Activated T-helper 2 cell treated with anti-CD3 and anti-CD28 coated beads, Interferon-gamma antibody, Interleukin-2, Interleukin-4, amounts not matched to agents 10 μg/mL and 5 μg/mL and 100 μg/mL, durations not matched to agents 14 hours and 24 hours and 36 hours (primary cell): ENCODE measurements at regions not wholly inside any gene's neighbourhood (a gene's known extent, or its start where the extent isn't known, plus 50 kb on each side); places are given as distances from the start of the nearest gene placed in this dataset.

Source experiments
- DNase-seq: peaks from one replicate; pipeline ENCODE4 v3.0.0; 2021; ENCODE audit warnings: low spot score
- H3K27ac Mint-ChIP-seq: one replicate; pipeline ENCODE4 v1.8.0; 2021; ENCODE audit warnings: mixed read lengths
- H3K27me3 Mint-ChIP-seq: one replicate; pipeline ENCODE4 v1.8.0; 2021; ENCODE audit warnings: low read depth, mixed read lengths
- H3K36me3 Mint-ChIP-seq: one replicate; pipeline ENCODE4 v1.8.0; 2021; ENCODE audit warnings: low read depth, mixed read lengths
- H3K4me1 Mint-ChIP-seq: one replicate; pipeline ENCODE4 v1.8.0; 2021; ENCODE audit warnings: low read depth, mixed read lengths
- H3K4me3 Mint-ChIP-seq: one replicate; pipeline ENCODE4 v1.8.0; 2021; ENCODE audit warnings: low read depth, mild to moderate bottlenecking, moderate library complexity, mixed read lengths
- H3K9me3 Mint-ChIP-seq: one replicate; pipeline ENCODE4 v1.8.0; 2021; ENCODE audit warnings: mixed read lengths
- intact Hi-C: fragments of 100-400 bp; cut with micrococcal nuclease; formaldehyde crosslinking; loops from one replicate; pipeline ENCODE4 v1.15.1; 2023

GRCh38 chr15:97547381-97547780, 413.1 kb upstream of the ARRDC4 start:
- DNase-seq: no peak
- H3K27me3 Mint-ChIP-seq: no peaks in the 10 kb centered on the region
- H3K9me3 Mint-ChIP-seq: peaks cover 48% of the 10 kb centered on the region
- no peaks in the 10 kb centered on the region for H3K36me3 Mint-ChIP-seq
- H3K4me3 Mint-ChIP-seq: no peak overlapping the region
- H3K27ac Mint-ChIP-seq: no peak overlapping the region
- intact Hi-C loops: no loop called here
- no peaks in the 10 kb centered on the region for H3K4me1 Mint-ChIP-seq

- Mint-ChIP-seq H3K27ac (no peak overlapping the region), H3K4me3 (no peak overlapping the region), H3K9me3 (peaks cover 16% of the 10 kb centered on the region), H3K4me1 (no peaks in the 10 kb centered on the region), H3K36me3 (no peaks in the 10 kb centered on the region), H3K27me3 (no peaks in the 10 kb centered on the region)
- intact Hi-C loops: no loop called here
- DNase-seq: no peak
Measured at GRCh38 chr15:97561529-97561928, 399.0 kb upstream of the ARRDC4 start.

GRCh38 chr15:97563516-97563915, 397.0 kb upstream of the ARRDC4 start:
- no peak for DNase-seq
- Mint-ChIP-seq H3K36me3 (no peaks in the 10 kb centered on the region), H3K4me1 (no peaks in the 10 kb centered on the region), H3K4me3 (no peak overlapping the region), H3K27me3 (no peaks in the 10 kb centered on the region), H3K27ac (no peak overlapping the region), H3K9me3 (peaks cover 22% of the 10 kb centered on the region)
- intact Hi-C loops: no loop called here

- peaks cover 21% of the 10 kb centered on the region for H3K9me3 Mint-ChIP-seq
- DNase-seq: no peak
- no peaks in the 10 kb centered on the region for H3K36me3 Mint-ChIP-seq
- no peak overlapping the region for H3K4me3 Mint-ChIP-seq
- H3K27me3 Mint-ChIP-seq: no peaks in the 10 kb centered on the region
- intact Hi-C loops: no loop called here
- H3K4me1 Mint-ChIP-seq: no peaks in the 10 kb centered on the region
- no peak overlapping the region for H3K27ac Mint-ChIP-seq
Measured at GRCh38 chr15:97566961-97567360, 393.5 kb upstream of the ARRDC4 start.

- intact Hi-C loops: no loop called here
- H3K4me3 Mint-ChIP-seq: no peak overlapping the region
- no peaks in the 10 kb centered on the region for H3K36me3 Mint-ChIP-seq
- DNase-seq: no peak
- H3K9me3 Mint-ChIP-seq: peaks cover 21% of the 10 kb centered on the region
- no peaks in the 10 kb centered on the region for H3K4me1 Mint-ChIP-seq
- H3K27me3 Mint-ChIP-seq: no peaks in the 10 kb centered on the region
- H3K27ac Mint-ChIP-seq: no peak overlapping the region
Measured at GRCh38 chr15:97567411-97567810, 393.1 kb upstream of the ARRDC4 start.

- no peaks in the 10 kb centered on the region for H3K27me3 Mint-ChIP-seq
- H3K36me3 Mint-ChIP-seq: no peaks in the 10 kb centered on the region
- intact Hi-C loops: no loop called here
- peaks cover 37% of the 10 kb centered on the region for H3K9me3 Mint-ChIP-seq
- no peak overlapping the region for H3K4me3 Mint-ChIP-seq
- no peak for DNase-seq
- H3K4me1 Mint-ChIP-seq: no peaks in the 10 kb centered on the region
- H3K27ac Mint-ChIP-seq: no peak overlapping the region
Measured at GRCh38 chr15:97576929-97577645, 383.4 kb upstream of the ARRDC4 start.

- Mint-ChIP-seq H3K27ac (no peak overlapping the region), H3K4me3 (no peak overlapping the region), H3K27me3 (no peaks in the 10 kb centered on the region), H3K36me3 (no peaks in the 10 kb centered on the region), H3K4me1 (no peaks in the 10 kb centered on the region), H3K9me3 (peaks cover 30% of the 10 kb centered on the region)
- DNase-seq: no peak
- intact Hi-C loops: no loop called here
Measured at GRCh38 chr15:97585408-97585807, 375.1 kb upstream of the ARRDC4 start.

GRCh38 chr15:97592778-97593177, 367.7 kb upstream of the ARRDC4 start:
- H3K9me3 Mint-ChIP-seq: peaks cover 2% of the 10 kb centered on the region
- H3K36me3 Mint-ChIP-seq: no peaks in the 10 kb centered on the region
- no peak overlapping the region for H3K27ac Mint-ChIP-seq
- no peaks in the 10 kb centered on the region for H3K4me1 Mint-ChIP-seq
- intact Hi-C loops: no loop called here
- no peak for DNase-seq
- no peak overlapping the region for H3K4me3 Mint-ChIP-seq
- no peaks in the 10 kb centered on the region for H3K27me3 Mint-ChIP-seq

- Mint-ChIP-seq H3K4me3 (no peak overlapping the region), H3K9me3 (peaks cover 10% of the 10 kb centered on the region), H3K4me1 (no peaks in the 10 kb centered on the region), H3K27me3 (no peaks in the 10 kb centered on the region), H3K27ac (no peak overlapping the region), H3K36me3 (no peaks in the 10 kb centered on the region)
- intact Hi-C loops: no loop called here
- no peak for DNase-seq
Measured at GRCh38 chr15:97597801-97598200, 362.7 kb upstream of the ARRDC4 start.

GRCh38 chr15:97598353-97598798, 362.1 kb upstream of the ARRDC4 start:
- Mint-ChIP-seq H3K27me3 (no peaks in the 10 kb centered on the region), H3K4me1 (no peaks in the 10 kb centered on the region), H3K36me3 (no peaks in the 10 kb centered on the region), H3K27ac (no peak overlapping the region), H3K4me3 (no peak overlapping the region), H3K9me3 (peaks cover 10% of the 10 kb centered on the region)
- intact Hi-C loops: no loop called here
- DNase-seq: no peak

- intact Hi-C loops: no loop called here
- H3K4me3 Mint-ChIP-seq: no peak overlapping the region
- peaks cover 14% of the 10 kb centered on the region for H3K9me3 Mint-ChIP-seq
- no peak overlapping the region for H3K27ac Mint-ChIP-seq
- no peak for DNase-seq
- no peaks in the 10 kb centered on the region for H3K4me1 Mint-ChIP-seq
- no peaks in the 10 kb centered on the region for H3K27me3 Mint-ChIP-seq
- no peaks in the 10 kb centered on the region for H3K36me3 Mint-ChIP-seq
Measured at GRCh38 chr15:97600190-97600589, 360.3 kb upstream of the ARRDC4 start.

- Mint-ChIP-seq H3K9me3 (peaks cover 24% of the 10 kb centered on the region), H3K27ac (no peak overlapping the region), H3K4me3 (no peak overlapping the region), H3K4me1 (no peaks in the 10 kb centered on the region), H3K36me3 (no peaks in the 10 kb centered on the region), H3K27me3 (no peaks in the 10 kb centered on the region)
- intact Hi-C loops: no loop called here
- DNase-seq: no peak
Measured at GRCh38 chr15:97604677-97605076, 355.8 kb upstream of the ARRDC4 start.

- H3K36me3 Mint-ChIP-seq: no peaks in the 10 kb centered on the region
- H3K27ac Mint-ChIP-seq: no peak overlapping the region
- no peaks in the 10 kb centered on the region for H3K27me3 Mint-ChIP-seq
- H3K9me3 Mint-ChIP-seq: peaks cover 39% of the 10 kb centered on the region
- intact Hi-C loops: no loop called here
- H3K4me1 Mint-ChIP-seq: no peaks in the 10 kb centered on the region
- H3K4me3 Mint-ChIP-seq: no peak overlapping the region
- DNase-seq: no peak
Measured at GRCh38 chr15:97615114-97615513, 345.4 kb upstream of the ARRDC4 start.
